C4-2B (cell line): ENCODE measurements at regions not wholly inside any gene's neighbourhood (a gene's known extent, or its start where the extent isn't known, plus 50 kb on each side); places are given as distances from the start of the nearest gene placed in this dataset.

ENCODE experiments used
- ZFX ChIP-seq: fragments of 450-650 bp; IDR thresholded peaks from 2 replicates; pipeline ENCODE4 v1.6.1; 2017
- TF ChIP-seq, protein P1 (sequence below): fragments of 450-650 bp; conservative IDR thresholded peaks from 2 replicates; pipeline ENCODE4 v1.5.1; 2017; ENCODE audit warnings: mild to moderate bottlenecking

DNA sequence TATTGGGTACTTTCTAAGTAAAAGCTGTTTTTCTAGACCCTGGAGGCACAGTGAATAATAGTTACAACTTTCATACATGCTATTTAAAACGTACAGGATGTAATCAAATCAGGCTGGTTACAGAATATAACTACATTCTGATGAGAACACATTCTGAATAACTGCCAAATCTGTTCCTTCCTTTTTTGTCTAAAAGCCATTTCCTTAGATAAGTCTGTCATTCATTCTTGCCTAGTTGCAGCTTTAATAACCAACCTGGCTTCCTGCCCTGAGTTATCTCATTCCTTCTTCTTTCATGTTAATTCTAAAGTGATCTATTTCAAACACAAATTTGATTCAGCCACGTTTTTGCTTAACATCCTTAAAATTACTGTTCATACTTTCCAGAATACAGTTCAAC lies 189.7 kb upstream of the ITM2A start:
- TF ChIP-seq, protein P1, sequence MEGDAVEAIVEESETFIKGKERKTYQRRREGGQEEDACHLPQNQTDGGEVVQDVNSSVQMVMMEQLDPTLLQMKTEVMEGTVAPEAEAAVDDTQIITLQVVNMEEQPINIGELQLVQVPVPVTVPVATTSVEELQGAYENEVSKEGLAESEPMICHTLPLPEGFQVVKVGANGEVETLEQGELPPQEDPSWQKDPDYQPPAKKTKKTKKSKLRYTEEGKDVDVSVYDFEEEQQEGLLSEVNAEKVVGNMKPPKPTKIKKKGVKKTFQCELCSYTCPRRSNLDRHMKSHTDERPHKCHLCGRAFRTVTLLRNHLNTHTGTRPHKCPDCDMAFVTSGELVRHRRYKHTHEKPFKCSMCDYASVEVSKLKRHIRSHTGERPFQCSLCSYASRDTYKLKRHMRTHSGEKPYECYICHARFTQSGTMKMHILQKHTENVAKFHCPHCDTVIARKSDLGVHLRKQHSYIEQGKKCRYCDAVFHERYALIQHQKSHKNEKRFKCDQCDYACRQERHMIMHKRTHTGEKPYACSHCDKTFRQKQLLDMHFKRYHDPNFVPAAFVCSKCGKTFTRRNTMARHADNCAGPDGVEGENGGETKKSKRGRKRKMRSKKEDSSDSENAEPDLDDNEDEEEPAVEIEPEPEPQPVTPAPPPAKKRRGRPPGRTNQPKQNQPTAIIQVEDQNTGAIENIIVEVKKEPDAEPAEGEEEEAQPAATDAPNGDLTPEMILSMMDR, result no peak
- TF ChIP-seq ZFX, result no peak
